Sigmoid colon (tissue), 6 donors: ENCODE measurements at regions not wholly inside any gene's neighbourhood (a gene's known extent, or its start where the extent isn't known, plus 50 kb on each side); places are given as distances from the start of the nearest gene placed in this dataset.
"Not testable (repeated sequence)": the region's sequence is repeated elsewhere in the genome, so short reads cannot be mapped to it uniquely, and the experiment has no call there.

Source experiments
- DNase-seq: peaks from one replicate; pipeline ENCODE4 v3.0.0-alpha.2; 2019
- H3K27ac ChIP-seq, 4 donors: fragments of 200-600 bp; sonication (generic); one replicate each; pipeline ENCODE4 v1.5.1; 2016 to 2019; ENCODE audit warnings: mild to moderate bottlenecking in 1 of 4
- H3K27me3 ChIP-seq, 3 donors: fragments of 200-600 bp; sonication (generic); one replicate each; pipeline ENCODE4 v1.5.1; 2019; ENCODE audit warnings: mild to moderate bottlenecking in 1 of 3
- H3K36me3 ChIP-seq, 4 donors: fragments of 200-600 bp; sonication (generic); one replicate each; pipeline ENCODE4 v1.5.1; 2016 to 2019
- H3K4me1 ChIP-seq, 4 donors: fragments of 200-600 bp; sonication (generic); one replicate each; pipeline ENCODE4 v1.5.1; 2017 to 2019
- H3K4me3 ChIP-seq, 4 donors: fragments of 200-600 bp; sonication (generic); one replicate each; pipeline ENCODE4 v1.5.1; 2017 to 2019; ENCODE audit warnings: mild to moderate bottlenecking in 2 of 4, moderate library complexity in 1 of 4
- H3K9me3 ChIP-seq, 4 donors: fragments of 200-600 bp in 3 of 4; sonication (generic) in 3 of 4; one replicate each; pipeline versions ENCODE4 v1.5.1 to v1.6.1; 2013 to 2019
- CTCF ChIP-seq, 4 experiments: fragments of 450-650 bp in 3 of 4; fragments of 200-600 bp in 1 of 4; IDR thresholded peaks; one replicate each; pipeline ENCODE4 v1.5.1; 2016 to 2019; ENCODE audit warnings: antibody characterized with exemption in 4 of 4, mild to moderate bottlenecking in 3 of 4, moderate library complexity in 2 of 4
- EP300 ChIP-seq, 4 donors: sonication (generic); formaldehyde crosslinking; IDR thresholded peaks; one replicate each; pipeline ENCODE4 v1.6.1; 2017; ENCODE audit warnings: antibody characterized with exemption in 4 of 4
- POLR2A ChIP-seq, 2 donors: fragments of 450-650 bp; IDR thresholded peaks; one replicate each; pipeline ENCODE4 v1.6.1; 2016; ENCODE audit warnings: antibody characterized with exemption in 2 of 2, mild to moderate bottlenecking in 2 of 2, moderate library complexity in 2 of 2
- POLR2AphosphoS5 ChIP-seq, 4 donors: sonication (generic); formaldehyde crosslinking; IDR thresholded peaks; one replicate each; pipeline ENCODE4 v1.6.1; 2017; ENCODE audit warnings: antibody characterized with exemption in 4 of 4
- WGBS, 2 donors: extraction: QIAGEN DNeasy Blood & Tissue Kit; methylation state at CpG; one replicate each; pipeline ENCODE4 v1.1.7; 2013; 5-methylcytosine and 5-hydroxymethylcytosine counted together
- intact Hi-C: fragments of 100-400 bp; cut with DNase I; formaldehyde crosslinking; loops from one replicate; pipeline ENCODE4 v1.15.1; 2023
- donor health status: healthy with polysubstance abuse.
- donor health status: healthy.

GRCh38 chr14:89690139-89690538 is 264.4 kb downstream of the EFCAB11 start:
- H3K27me3 ChIP-seq: no peaks in the 10 kb centered on the region
- no peak for DNase-seq
- intact Hi-C loops: no loop called here

GRCh38 chr14:89689711-89690110 is 264.8 kb downstream of the EFCAB11 start:
- DNase-seq, H3K4me3 ChIP-seq: not testable (repeated sequence)

More at GRCh38 chr14:89690139-89690538, 264.4 kb downstream of the EFCAB11 start:
- Histone ChIP-seq H3K4me3 (no peak overlapping the region), H3K4me1 (no peaks in the 10 kb centered on the region), H3K36me3 (no peaks in the 10 kb centered on the region), H3K27ac (no peak overlapping the region), H3K9me3 (no peaks in the 10 kb centered on the region)
- no peak for TF ChIP-seq EP300 (IDR thresholded peaks at IDR 0.05)
- no peak for TF ChIP-seq POLR2AphosphoS5 (IDR thresholded peaks at IDR 0.05)
- TF ChIP-seq CTCF (IDR thresholded peaks at IDR 0.05): no peak
- no peak for TF ChIP-seq POLR2A (IDR thresholded peaks at IDR 0.05)
- WGBS, 2 donors: 84 to 92% methylated on average over 7 of the region's 7 CpGs

GRCh38 chr14:89688507-89689211 is 265.9 kb downstream of the EFCAB11 start:
- no peak for DNase-seq
- intact Hi-C loops: no loop called here
- H3K36me3 ChIP-seq: no peaks in the 10 kb centered on the region
- WGBS, 2 donors: 82 to 88% methylated on average over 6 of the region's 6 CpGs
- H3K9me3 ChIP-seq: no peaks in the 10 kb centered on the region
- no peak overlapping the region for H3K4me3 ChIP-seq
- TF ChIP-seq CTCF (IDR thresholded peaks at IDR 0.05) (no peak), POLR2AphosphoS5 (IDR thresholded peaks at IDR 0.05) (no peak), EP300 (IDR thresholded peaks at IDR 0.05) (no peak), POLR2A (IDR thresholded peaks at IDR 0.05) (no peak)
- H3K27ac ChIP-seq: no peak overlapping the region
- no peaks in the 10 kb centered on the region for H3K4me1 ChIP-seq
- no peaks in the 10 kb centered on the region for H3K27me3 ChIP-seq

More at GRCh38 chr14:89689711-89690110, 264.8 kb downstream of the EFCAB11 start:
- H3K9me3 ChIP-seq, H3K4me1 ChIP-seq, intact Hi-C loops, H3K27ac ChIP-seq, H3K27me3 ChIP-seq, H3K36me3 ChIP-seq: not testable (repeated sequence)
- WGBS, 2 donors: 81 to 93% methylated on average over 7 of the region's 7 CpGs

GRCh38 chr14:89687129-89687528 is 267.4 kb downstream of the EFCAB11 start:
- H3K27ac ChIP-seq, H3K27me3 ChIP-seq, DNase-seq, intact Hi-C loops, H3K9me3 ChIP-seq, H3K4me3 ChIP-seq, H3K36me3 ChIP-seq, H3K4me1 ChIP-seq: not testable (repeated sequence)
- 51 to 61% methylated on average over 3 of the region's 3 CpGs for WGBS, 2 donors

GRCh38 chr14:89684139-89684538 is 267.1 kb upstream of the FOXN3 start:
- no peaks in the 10 kb centered on the region for H3K36me3 ChIP-seq
- H3K27ac ChIP-seq: no peak overlapping the region
- H3K9me3 ChIP-seq: no peaks in the 10 kb centered on the region
- no peak for DNase-seq
- H3K27me3 ChIP-seq: no peaks in the 10 kb centered on the region
- 97 to 98% methylated on average over 4 of the region's 4 CpGs for WGBS, 2 donors
- intact Hi-C loops: no loop called here
- H3K4me1 ChIP-seq: no peaks in the 10 kb centered on the region
- no peak for TF ChIP-seq EP300 (IDR thresholded peaks at IDR 0.05)
- no peak for TF ChIP-seq POLR2AphosphoS5 (IDR thresholded peaks at IDR 0.05)
- TF ChIP-seq CTCF (IDR thresholded peaks at IDR 0.05): no peak
- TF ChIP-seq POLR2A (IDR thresholded peaks at IDR 0.05): no peak
- H3K4me3 ChIP-seq: no peak overlapping the region
